Neural cell (in vitro differentiated cells): ENCODE measurements at regions not wholly inside any gene's neighbourhood (a gene's known extent, or its start where the extent isn't known, plus 50 kb on each side); places are given as distances from the start of the nearest gene placed in this dataset.

Experiments
- EP300 ChIP-seq: fragments of 450-650 bp; conservative IDR thresholded peaks from 2 replicates; pipeline ENCODE4 v1.6.1; 2014; ENCODE audit warnings: antibody characterized with exemption, mild to moderate bottlenecking, moderate library complexity; ENCODE audit not compliant: poor library complexity, severe bottlenecking
- EZH2 ChIP-seq: fragments of 200-600, 300-800 bp; shearing (Covaris generic), sonication (generic); IDR thresholded peaks from 2 replicates; pipeline ENCODE4 v1.6.1; 2014; ENCODE audit warnings: antibody characterized with exemption, low read length, borderline replicate concordance, mild to moderate bottlenecking; ENCODE audit not compliant: insufficient read depth, poor library complexity, severe bottlenecking
- MXI1 ChIP-seq: fragments of 450-650 bp; conservative IDR thresholded peaks from 2 replicates; pipeline ENCODE4 v1.6.1; 2014; ENCODE audit warnings: antibody characterized with exemption, mild to moderate bottlenecking; ENCODE audit not compliant: poor library complexity, severe bottlenecking
- POLR2AphosphoS5 ChIP-seq: IDR thresholded peaks from 2 replicates; pipeline ENCODE4 v1.6.1; 2012
- RAD21 ChIP-seq: fragments of 450-650 bp; conservative IDR thresholded peaks from 2 replicates; pipeline ENCODE4 v1.6.1; 2014; ENCODE audit warnings: antibody characterized with exemption, mild to moderate bottlenecking, moderate library complexity
- REST ChIP-seq: IDR thresholded peaks from 2 replicates; pipeline ENCODE4 v1.6.1; 2012; ENCODE audit warnings: borderline replicate concordance
- SMC3 ChIP-seq: fragments of 450-650 bp; conservative IDR thresholded peaks from 2 replicates; pipeline ENCODE4 v1.6.1; 2014; ENCODE audit warnings: antibody characterized with exemption, mild to moderate bottlenecking, moderate library complexity; ENCODE audit not compliant: poor library complexity
- TAF1 ChIP-seq: IDR thresholded peaks from 2 replicates; pipeline ENCODE4 v1.6.1; 2012; ENCODE audit warnings: low read depth
- TF ChIP-seq, protein P1 (sequence below): fragments of 450-650 bp; IDR thresholded peaks from 2 replicates; pipeline ENCODE4 v1.5.1; 2014; ENCODE audit warnings: antibody characterized with exemption, mild to moderate bottlenecking, moderate library complexity; ENCODE audit not compliant: poor library complexity, severe bottlenecking

DNA sequence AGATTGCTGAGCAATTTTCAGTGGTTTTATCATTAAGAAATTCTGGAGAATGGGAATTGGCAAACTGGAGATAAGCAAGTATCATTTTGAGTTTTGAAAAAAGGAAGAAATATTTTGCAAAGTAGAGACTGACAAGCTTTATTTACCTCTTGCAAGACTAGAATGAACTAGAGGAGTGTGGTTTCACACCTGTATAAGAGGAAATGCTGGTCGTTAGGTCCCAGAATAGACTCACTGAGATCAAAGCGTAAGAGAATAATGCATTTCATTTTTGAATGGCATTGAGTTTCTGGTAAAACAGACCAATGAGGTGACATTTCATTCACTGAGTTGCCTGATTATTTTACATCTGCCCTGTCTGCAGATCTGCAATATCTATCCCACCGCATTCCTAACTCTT lies 308.1 kb downstream of the ADGRL2 start:
- TF ChIP-seq, protein P1, sequence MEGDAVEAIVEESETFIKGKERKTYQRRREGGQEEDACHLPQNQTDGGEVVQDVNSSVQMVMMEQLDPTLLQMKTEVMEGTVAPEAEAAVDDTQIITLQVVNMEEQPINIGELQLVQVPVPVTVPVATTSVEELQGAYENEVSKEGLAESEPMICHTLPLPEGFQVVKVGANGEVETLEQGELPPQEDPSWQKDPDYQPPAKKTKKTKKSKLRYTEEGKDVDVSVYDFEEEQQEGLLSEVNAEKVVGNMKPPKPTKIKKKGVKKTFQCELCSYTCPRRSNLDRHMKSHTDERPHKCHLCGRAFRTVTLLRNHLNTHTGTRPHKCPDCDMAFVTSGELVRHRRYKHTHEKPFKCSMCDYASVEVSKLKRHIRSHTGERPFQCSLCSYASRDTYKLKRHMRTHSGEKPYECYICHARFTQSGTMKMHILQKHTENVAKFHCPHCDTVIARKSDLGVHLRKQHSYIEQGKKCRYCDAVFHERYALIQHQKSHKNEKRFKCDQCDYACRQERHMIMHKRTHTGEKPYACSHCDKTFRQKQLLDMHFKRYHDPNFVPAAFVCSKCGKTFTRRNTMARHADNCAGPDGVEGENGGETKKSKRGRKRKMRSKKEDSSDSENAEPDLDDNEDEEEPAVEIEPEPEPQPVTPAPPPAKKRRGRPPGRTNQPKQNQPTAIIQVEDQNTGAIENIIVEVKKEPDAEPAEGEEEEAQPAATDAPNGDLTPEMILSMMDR = no peak
- TF ChIP-seq POLR2AphosphoS5 (no peak), RAD21 (no peak), SMC3 (no peak), EZH2 (no peak), MXI1 (no peak), REST (no peak), TAF1 (no peak), EP300 (no peak)
